GM23338 (cell line): ENCODE measurements at regions not wholly inside any gene's neighbourhood (a gene's known extent, or its start where the extent isn't known, plus 50 kb on each side); places are given as distances from the start of the nearest gene placed in this dataset.

Experiments used
- ATAC-seq: fragments of 200-7000 bp; cut with Tn5 transposase; 3 replicates; pipeline ENCODE4 v1.9.1; 2020
- DNase-seq: peaks from one replicate; pipeline ENCODE4 v3.0.0-alpha.2; 2015; ENCODE audit warnings: low spot score
- H2AFZ ChIP-seq: fragments of 200-600 bp; sonication (generic); 2 replicates; pipeline ENCODE4 v1.8.0; 2016; ENCODE audit warnings: antibody characterized with exemption, mild to moderate bottlenecking, moderate library complexity
- H3F3A ChIP-seq: fragments of 200-600 bp; sonication (generic); replicated peaks from 2 replicates; pipeline ENCODE4 v1.8.0; 2017; ENCODE audit warnings: antibody characterized with exemption, mixed run types, low read depth
- H3K27ac ChIP-seq: fragments of 200-600 bp; sonication (generic); 2 replicates; pipeline ENCODE4 v1.6.1; 2016; ENCODE audit warnings: low read depth
- H3K27me3 ChIP-seq: fragments of 200-600 bp; sonication (generic); 2 replicates; pipeline ENCODE4 v1.8.0; 2016; ENCODE audit warnings: mild to moderate bottlenecking, mixed run types, moderate library complexity; ENCODE audit not compliant: insufficient read depth
- H3K36me3 ChIP-seq: fragments of 200-600 bp; sonication (generic); 2 replicates; pipeline ENCODE4 v1.8.0; 2016; ENCODE audit warnings: mild to moderate bottlenecking; ENCODE audit not compliant: insufficient read depth
- H3K4me1 ChIP-seq: fragments of 200-600 bp; sonication (generic); 2 replicates; pipeline ENCODE4 v1.8.0; 2016; ENCODE audit warnings: mild to moderate bottlenecking, moderate library complexity; ENCODE audit not compliant: insufficient read depth
- H3K4me2 ChIP-seq: fragments of 200-600 bp; sonication (generic); 2 replicates; pipeline ENCODE4 v1.7.1; 2017; ENCODE audit warnings: mixed run types
- H3K4me3 ChIP-seq: fragments of 200-600 bp; sonication (generic); 2 replicates; pipeline ENCODE4 v1.6.1; 2016; ENCODE audit warnings: mixed run types
- H3K79me2 ChIP-seq: fragments of 200-600 bp; sonication (generic); replicated peaks from 2 replicates; pipeline ENCODE4 v1.8.0; 2017; ENCODE audit warnings: mild to moderate bottlenecking; ENCODE audit not compliant: insufficient read depth
- H3K9me2 ChIP-seq: fragments of 200-600 bp; sonication (generic); 2 replicates; pipeline ENCODE4 v1.8.0; 2017; ENCODE audit not compliant: insufficient read depth
- H4K20me1 ChIP-seq: fragments of 200-600 bp; sonication (generic); replicated peaks from 2 replicates; pipeline ENCODE4 v1.8.0; 2017; ENCODE audit warnings: mild to moderate bottlenecking; ENCODE audit not compliant: insufficient read depth
- H3K27ac Mint-ChIP-seq: 2 replicates; pipeline ENCODE4 v1.8.0; 2020; ENCODE audit warnings: inconsistent platforms, mild to moderate bottlenecking, moderate library complexity, mixed read lengths
- H3K27me3 Mint-ChIP-seq: 3 replicates; pipeline ENCODE4 v1.8.0; 2022; ENCODE audit warnings: low read depth, mild to moderate bottlenecking, moderate library complexity, mixed read lengths, inconsistent platforms; ENCODE audit not compliant: insufficient read depth, poor library complexity
- H3K36me3 Mint-ChIP-seq: 3 replicates; pipeline ENCODE4 v1.8.0; 2021; ENCODE audit warnings: low read depth, mild to moderate bottlenecking, inconsistent platforms, moderate library complexity, mixed read lengths
- H3K4me1 Mint-ChIP-seq: 3 replicates; pipeline ENCODE4 v1.8.0; 2020; ENCODE audit warnings: mild to moderate bottlenecking, inconsistent platforms, mixed read lengths
- H3K4me3 Mint-ChIP-seq: 3 replicates; pipeline ENCODE4 v1.8.0; 2021; ENCODE audit warnings: moderate library complexity, mild to moderate bottlenecking, inconsistent platforms, mixed read lengths
- H3K9me3 Mint-ChIP-seq: 3 replicates; pipeline ENCODE4 v1.8.0; 2020; ENCODE audit warnings: moderate library complexity, mild to moderate bottlenecking, inconsistent platforms, mixed read lengths
- CREB1 ChIP-seq: fragments of 250-450 bp; sonication (Bioruptor Pico); IDR thresholded peaks from 2 replicates; pipeline ENCODE4 v1.5.0; 2020; ENCODE audit warnings: low read depth, mild to moderate bottlenecking, moderate library complexity
- EZH2phosphoT487 ChIP-seq: fragments of 200-600 bp; sonication (generic); IDR thresholded peaks from one replicate; pipeline ENCODE4 v1.8.1; 2018; ENCODE audit warnings: antibody characterized with exemption; ENCODE audit not compliant: unreplicated experiment
- JUNB ChIP-seq: IDR thresholded peaks from one replicate; pipeline ENCODE4 v1.6.1; 2016; ENCODE audit warnings: antibody characterized with exemption; ENCODE audit not compliant: unreplicated experiment
- NANOG ChIP-seq: IDR thresholded peaks from 2 replicates; pipeline ENCODE4 v1.6.1; 2016; ENCODE audit warnings: antibody characterized with exemption, borderline replicate concordance
- POLR2AphosphoS5 ChIP-seq: IDR thresholded peaks from 2 replicates; pipeline ENCODE4 v1.6.1; 2016; ENCODE audit warnings: antibody characterized with exemption, low read depth
- STAT1 ChIP-seq: IDR thresholded peaks from one replicate; pipeline ENCODE4 v1.6.1; 2016; ENCODE audit warnings: antibody characterized with exemption; ENCODE audit not compliant: unreplicated experiment
- ZNF114 ChIP-seq: fragments of 250-450 bp; sonication (Bioruptor Pico); IDR thresholded peaks from 2 replicates; pipeline ENCODE4 v1.5.0; 2020; ENCODE audit warnings: mild to moderate bottlenecking, moderate library complexity
- ZNF331 ChIP-seq: fragments of 250-450 bp; sonication (Bioruptor Pico); IDR thresholded peaks from 2 replicates; pipeline ENCODE4 v1.5.0; 2020; ENCODE audit warnings: low read depth, mild to moderate bottlenecking, moderate library complexity
- TF ChIP-seq, protein P1 (sequence below), 2 experiments: fragments of 200-600 bp in 1 of 2; sonication (generic) in 1 of 2; conservative IDR thresholded peaks; 2 replicates each; pipeline versions ENCODE4 v1.5.1 to v1.6.1; 2016 to 2017; ENCODE audit warnings: antibody characterized with exemption in 2 of 2, low read depth in 2 of 2, mild to moderate bottlenecking in 2 of 2, moderate library complexity in 1 of 2
- TF ChIP-seq, protein P2 (sequence below): IDR thresholded peaks from one replicate; pipeline ENCODE4 v1.6.1; 2018; ENCODE audit warnings: antibody characterized with exemption; ENCODE audit not compliant: unreplicated experiment
- TF ChIP-seq, protein P3 (sequence below): IDR thresholded peaks from 2 replicates; pipeline ENCODE4 v1.6.1; 2016; ENCODE audit warnings: antibody characterized with exemption

DNA sequence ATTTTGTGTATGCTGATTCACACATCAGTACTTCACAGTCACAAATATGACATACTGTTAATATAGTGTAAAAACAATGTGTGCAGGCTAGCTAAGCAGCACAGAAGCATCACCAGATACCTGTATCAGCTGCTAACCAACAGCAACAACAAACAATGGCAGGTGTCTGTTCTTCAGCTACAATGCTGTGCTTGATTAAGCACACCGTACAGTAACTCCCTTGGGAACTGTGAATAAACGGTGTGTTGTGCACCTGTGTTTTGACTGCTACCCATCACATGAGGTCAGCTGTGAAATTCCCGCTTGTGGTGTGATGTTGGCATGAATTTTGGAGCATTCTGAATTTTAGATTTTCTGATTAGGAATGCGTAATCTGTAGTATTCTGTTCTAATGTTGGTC, 379.7 kb upstream of the FAT1 start:
- TF ChIP-seq, protein P1, sequence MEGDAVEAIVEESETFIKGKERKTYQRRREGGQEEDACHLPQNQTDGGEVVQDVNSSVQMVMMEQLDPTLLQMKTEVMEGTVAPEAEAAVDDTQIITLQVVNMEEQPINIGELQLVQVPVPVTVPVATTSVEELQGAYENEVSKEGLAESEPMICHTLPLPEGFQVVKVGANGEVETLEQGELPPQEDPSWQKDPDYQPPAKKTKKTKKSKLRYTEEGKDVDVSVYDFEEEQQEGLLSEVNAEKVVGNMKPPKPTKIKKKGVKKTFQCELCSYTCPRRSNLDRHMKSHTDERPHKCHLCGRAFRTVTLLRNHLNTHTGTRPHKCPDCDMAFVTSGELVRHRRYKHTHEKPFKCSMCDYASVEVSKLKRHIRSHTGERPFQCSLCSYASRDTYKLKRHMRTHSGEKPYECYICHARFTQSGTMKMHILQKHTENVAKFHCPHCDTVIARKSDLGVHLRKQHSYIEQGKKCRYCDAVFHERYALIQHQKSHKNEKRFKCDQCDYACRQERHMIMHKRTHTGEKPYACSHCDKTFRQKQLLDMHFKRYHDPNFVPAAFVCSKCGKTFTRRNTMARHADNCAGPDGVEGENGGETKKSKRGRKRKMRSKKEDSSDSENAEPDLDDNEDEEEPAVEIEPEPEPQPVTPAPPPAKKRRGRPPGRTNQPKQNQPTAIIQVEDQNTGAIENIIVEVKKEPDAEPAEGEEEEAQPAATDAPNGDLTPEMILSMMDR (conservative IDR thresholded peaks at IDR 0.05; ENCODE audit: low read depth in 2 of 2) = no peak
- TF ChIP-seq STAT1 (no peak), ZNF114 (CRISPR knock-in tag) (no peak), EZH2phosphoT487 (no peak), JUNB (no peak), ZNF331 (no peak), NANOG (no peak), POLR2AphosphoS5 (no peak)
- TF ChIP-seq, protein P2, sequence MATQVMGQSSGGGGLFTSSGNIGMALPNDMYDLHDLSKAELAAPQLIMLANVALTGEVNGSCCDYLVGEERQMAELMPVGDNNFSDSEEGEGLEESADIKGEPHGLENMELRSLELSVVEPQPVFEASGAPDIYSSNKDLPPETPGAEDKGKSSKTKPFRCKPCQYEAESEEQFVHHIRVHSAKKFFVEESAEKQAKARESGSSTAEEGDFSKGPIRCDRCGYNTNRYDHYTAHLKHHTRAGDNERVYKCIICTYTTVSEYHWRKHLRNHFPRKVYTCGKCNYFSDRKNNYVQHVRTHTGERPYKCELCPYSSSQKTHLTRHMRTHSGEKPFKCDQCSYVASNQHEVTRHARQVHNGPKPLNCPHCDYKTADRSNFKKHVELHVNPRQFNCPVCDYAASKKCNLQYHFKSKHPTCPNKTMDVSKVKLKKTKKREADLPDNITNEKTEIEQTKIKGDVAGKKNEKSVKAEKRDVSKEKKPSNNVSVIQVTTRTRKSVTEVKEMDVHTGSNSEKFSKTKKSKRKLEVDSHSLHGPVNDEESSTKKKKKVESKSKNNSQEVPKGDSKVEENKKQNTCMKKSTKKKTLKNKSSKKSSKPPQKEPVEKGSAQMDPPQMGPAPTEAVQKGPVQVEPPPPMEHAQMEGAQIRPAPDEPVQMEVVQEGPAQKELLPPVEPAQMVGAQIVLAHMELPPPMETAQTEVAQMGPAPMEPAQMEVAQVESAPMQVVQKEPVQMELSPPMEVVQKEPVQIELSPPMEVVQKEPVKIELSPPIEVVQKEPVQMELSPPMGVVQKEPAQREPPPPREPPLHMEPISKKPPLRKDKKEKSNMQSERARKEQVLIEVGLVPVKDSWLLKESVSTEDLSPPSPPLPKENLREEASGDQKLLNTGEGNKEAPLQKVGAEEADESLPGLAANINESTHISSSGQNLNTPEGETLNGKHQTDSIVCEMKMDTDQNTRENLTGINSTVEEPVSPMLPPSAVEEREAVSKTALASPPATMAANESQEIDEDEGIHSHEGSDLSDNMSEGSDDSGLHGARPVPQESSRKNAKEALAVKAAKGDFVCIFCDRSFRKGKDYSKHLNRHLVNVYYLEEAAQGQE = no peak
- TF ChIP-seq, protein P3, sequence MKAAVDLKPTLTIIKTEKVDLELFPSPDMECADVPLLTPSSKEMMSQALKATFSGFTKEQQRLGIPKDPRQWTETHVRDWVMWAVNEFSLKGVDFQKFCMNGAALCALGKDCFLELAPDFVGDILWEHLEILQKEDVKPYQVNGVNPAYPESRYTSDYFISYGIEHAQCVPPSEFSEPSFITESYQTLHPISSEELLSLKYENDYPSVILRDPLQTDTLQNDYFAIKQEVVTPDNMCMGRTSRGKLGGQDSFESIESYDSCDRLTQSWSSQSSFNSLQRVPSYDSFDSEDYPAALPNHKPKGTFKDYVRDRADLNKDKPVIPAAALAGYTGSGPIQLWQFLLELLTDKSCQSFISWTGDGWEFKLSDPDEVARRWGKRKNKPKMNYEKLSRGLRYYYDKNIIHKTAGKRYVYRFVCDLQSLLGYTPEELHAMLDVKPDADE = no peak
- ATAC-seq (no peak), DNase-seq (no peak)
- Mint-ChIP-seq H3K4me3 (no peak overlapping the region), H3K36me3 (no peaks in the 10 kb centered on the region), H3K27me3 (no peaks in the 10 kb centered on the region), H3K4me1 (peaks cover 2% of the 10 kb centered on the region; the same call in 1 of the 3 replicates), H3K9me3 (peaks cover 3% of the 10 kb centered on the region; the same call in 2 of the 3 replicates), H3K27ac (no peak overlapping the region)
- no peak overlapping the region for H3K4me3 ChIP-seq
- no peaks in the 10 kb centered on the region for H4K20me1 ChIP-seq
- no peak overlapping the region for H3K4me2 ChIP-seq
- H3K36me3 ChIP-seq = no peaks in the 10 kb centered on the region
- H3K79me2 ChIP-seq = no peaks in the 10 kb centered on the region
- H3K4me1 ChIP-seq = 0 out of 2 replicates have a peak, but pooled peaks cover 5% of the 10 kb centered on the region
- no peaks in the 10 kb centered on the region for H3F3A ChIP-seq
- H2AFZ ChIP-seq = no peak overlapping the region
- H3K27me3 ChIP-seq = no peaks in the 10 kb centered on the region
- no peaks in the 10 kb centered on the region for H3K9me2 ChIP-seq
- no peak overlapping the region for H3K27ac ChIP-seq

DNA sequence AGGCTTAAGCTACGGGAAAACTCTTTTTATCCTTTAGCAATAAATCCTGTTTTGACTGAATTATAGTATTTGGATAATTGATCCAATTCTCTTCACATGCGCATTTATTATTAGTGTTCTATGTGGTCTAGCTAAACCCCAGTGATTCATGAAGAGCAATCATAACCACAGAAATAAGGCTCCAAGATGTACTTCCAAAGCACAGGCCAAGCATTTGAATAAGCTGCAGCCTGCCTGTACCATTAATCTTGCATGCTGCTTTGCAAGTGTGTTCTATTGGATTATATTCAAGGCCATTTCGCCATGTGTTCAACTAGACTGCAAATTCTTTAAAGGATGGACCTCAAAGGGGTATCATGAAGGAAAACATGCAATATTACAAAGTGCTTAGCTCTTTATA, 385.2 kb upstream of the FAT1 start:
- Histone ChIP-seq H3K9me2 (peaks cover 15% of the 10 kb centered on the region), H3K27ac (no peak overlapping the region), H4K20me1 (no peaks in the 10 kb centered on the region), H3K4me3 (no peak overlapping the region), H3K27me3 (no peaks in the 10 kb centered on the region), H3K79me2 (no peaks in the 10 kb centered on the region), H3F3A (no peaks in the 10 kb centered on the region), H3K4me2 (no peak overlapping the region), H2AFZ (no peak overlapping the region), H3K4me1 (0 out of 2 replicates have a peak, but pooled peaks cover 5% of the 10 kb centered on the region), H3K36me3 (no peaks in the 10 kb centered on the region)
- no peaks in the 10 kb centered on the region for H3K9me3 Mint-ChIP-seq
- peaks cover 2% of the 10 kb centered on the region; the same call in 1 of the 3 replicates for H3K4me1 Mint-ChIP-seq
- ATAC-seq (no peak), DNase-seq (no peak)
- H3K27ac Mint-ChIP-seq = no peak overlapping the region
- H3K4me3 Mint-ChIP-seq = no peak overlapping the region
- H3K36me3 Mint-ChIP-seq = no peaks in the 10 kb centered on the region
- H3K27me3 Mint-ChIP-seq = no peaks in the 10 kb centered on the region
- no peak for TF ChIP-seq STAT1
- no peak for TF ChIP-seq ZNF114 (CRISPR knock-in tag)
- TF ChIP-seq, protein P3 = no peak
- no peak for TF ChIP-seq EZH2phosphoT487
- no peak for TF ChIP-seq ZNF331
- TF ChIP-seq JUNB = no peak
- TF ChIP-seq CREB1 (CRISPR knock-in tag) = no peak
